CD4-positive, alpha-beta T cell treated with Interleukin-4 for 4 hours (primary cell): ENCODE measurements at regions not wholly inside any gene's neighbourhood (a gene's known extent, or its start where the extent isn't known, plus 50 kb on each side); places are given as distances from the start of the nearest gene placed in this dataset.
"Not testable (repeated sequence)": the region's sequence is repeated elsewhere in the genome, so short reads cannot be mapped to it uniquely, and the experiment has no call there.

Experiments
- DNase-seq: peaks from one replicate; pipeline ENCODE4 v3.0.0-alpha.2; 2020

- DNase-seq, result no peak
Observed at GRCh38 chr6:133057352-133057751, 183.8 kb upstream of the EYA4 start.

GRCh38 chr6:133062077-133062476, 179.1 kb upstream of the EYA4 start:
- DNase-seq, result no peak

GRCh38 chr6:133062696-133063306, 178.4 kb upstream of the EYA4 start:
- no peak for DNase-seq

GRCh38 chr6:133067960-133068359, 173.2 kb upstream of the EYA4 start:
- no peak for DNase-seq

GRCh38 chr6:133070410-133071043, 170.6 kb upstream of the EYA4 start:
- DNase-seq, result no peak

- DNase-seq, result no peak
Observed at GRCh38 chr6:133079901-133080300, 161.3 kb upstream of the EYA4 start.

GRCh38 chr6:133083248-133083967, 157.7 kb upstream of the EYA4 start:
- DNase-seq, result no peak

GRCh38 chr6:133085471-133085870, 155.7 kb upstream of the EYA4 start:
- no peak for DNase-seq

- DNase-seq, result no peak
Observed at GRCh38 chr6:133085896-133086295, 155.3 kb upstream of the EYA4 start.

- no peak for DNase-seq
Observed at GRCh38 chr6:133088931-133089695, 152.0 kb upstream of the EYA4 start.

GRCh38 chr6:133092199-133092598, 149.0 kb upstream of the EYA4 start:
- DNase-seq, result no peak

- DNase-seq, result no peak
Observed at GRCh38 chr6:133092771-133093170, 148.4 kb upstream of the EYA4 start.

- DNase-seq, result not testable (repeated sequence)
Observed at GRCh38 chr6:133093211-133093610, 147.9 kb upstream of the EYA4 start.

- no peak for DNase-seq
Observed at GRCh38 chr6:133093956-133094355, 147.2 kb upstream of the EYA4 start.

- DNase-seq, result no peak
Observed at GRCh38 chr6:133097208-133097607, 143.9 kb upstream of the EYA4 start.

- DNase-seq, result no peak
Observed at GRCh38 chr6:133099573-133099972, 141.6 kb upstream of the EYA4 start.

- DNase-seq, result no peak
Observed at GRCh38 chr6:133100865-133101264, 140.3 kb upstream of the EYA4 start.

GRCh38 chr6:133101790-133102189, 139.4 kb upstream of the EYA4 start:
- DNase-seq, result no peak

- DNase-seq, result no peak
Observed at GRCh38 chr6:133106934-133107333, 134.2 kb upstream of the EYA4 start.

- DNase-seq, result no peak
Observed at GRCh38 chr6:133108419-133108818, 132.7 kb upstream of the EYA4 start.

GRCh38 chr6:133114973-133115372, 126.2 kb upstream of the EYA4 start:
- no peak for DNase-seq

- no peak for DNase-seq
Observed at GRCh38 chr6:133115946-133116345, 125.2 kb upstream of the EYA4 start.

- DNase-seq, result no peak
Observed at GRCh38 chr6:133128191-133128590, 113.0 kb upstream of the EYA4 start.

GRCh38 chr6:133129556-133129955, 111.6 kb upstream of the EYA4 start:
- no peak for DNase-seq
